HG02571 (cell line): ENCODE measurements at regions not wholly inside any gene's neighbourhood (a gene's known extent, or its start where the extent isn't known, plus 50 kb on each side); places are given as distances from the start of the nearest gene placed in this dataset.
"Not testable (repeated sequence)": the region's sequence is repeated elsewhere in the genome, so short reads cannot be mapped to it uniquely, and the experiment has no call there.

Experiments used
- ATAC-seq: cut with Tn5 transposase; IDR thresholded peaks from one replicate; pipeline ENCODE4 v1.9.1; 2021; ENCODE audit warnings: mild to moderate bottlenecking, moderate library complexity; ENCODE audit not compliant: unreplicated experiment

DNA sequence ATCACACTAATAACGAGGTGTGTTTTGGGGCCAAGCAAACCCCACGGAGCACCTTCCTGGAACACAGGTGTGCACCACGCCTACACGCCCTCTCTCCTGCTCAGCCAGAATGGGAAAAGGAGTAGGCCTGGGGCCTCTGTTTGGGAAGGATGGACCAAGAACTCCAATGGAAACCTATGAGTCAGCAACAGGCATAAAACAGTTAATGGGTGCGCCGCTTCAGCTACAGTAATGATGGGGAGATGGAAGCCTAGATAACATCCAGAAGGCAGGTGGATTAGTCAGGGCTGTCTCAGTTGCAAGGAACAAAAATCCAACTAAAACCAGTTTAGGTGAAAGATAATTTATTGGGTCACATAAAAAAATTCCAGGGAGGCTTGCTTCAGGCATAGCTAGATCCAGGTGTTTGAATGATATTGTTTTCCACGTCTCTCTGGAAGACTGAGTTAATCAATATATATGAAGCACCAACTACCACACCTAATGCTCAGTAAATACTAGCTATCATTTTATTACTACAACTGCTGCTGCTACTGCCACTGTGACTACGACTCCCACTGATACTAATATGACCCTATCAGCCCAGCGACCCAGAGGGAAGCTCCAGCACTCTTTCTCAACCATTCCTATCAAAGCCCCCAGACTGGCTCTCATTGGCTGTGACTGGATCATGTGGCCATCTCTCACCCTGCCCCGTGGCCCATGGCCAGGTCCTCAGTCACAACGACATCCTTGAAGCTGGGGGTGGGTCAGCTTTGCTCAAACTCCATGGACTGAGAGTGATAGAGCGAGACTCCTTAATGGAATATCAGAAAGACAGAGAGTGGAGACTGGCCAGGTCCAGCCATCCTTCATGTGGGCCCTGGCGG lies 155.2 kb upstream of the PTPN1 start:
- no peak for ATAC-seq

DNA sequence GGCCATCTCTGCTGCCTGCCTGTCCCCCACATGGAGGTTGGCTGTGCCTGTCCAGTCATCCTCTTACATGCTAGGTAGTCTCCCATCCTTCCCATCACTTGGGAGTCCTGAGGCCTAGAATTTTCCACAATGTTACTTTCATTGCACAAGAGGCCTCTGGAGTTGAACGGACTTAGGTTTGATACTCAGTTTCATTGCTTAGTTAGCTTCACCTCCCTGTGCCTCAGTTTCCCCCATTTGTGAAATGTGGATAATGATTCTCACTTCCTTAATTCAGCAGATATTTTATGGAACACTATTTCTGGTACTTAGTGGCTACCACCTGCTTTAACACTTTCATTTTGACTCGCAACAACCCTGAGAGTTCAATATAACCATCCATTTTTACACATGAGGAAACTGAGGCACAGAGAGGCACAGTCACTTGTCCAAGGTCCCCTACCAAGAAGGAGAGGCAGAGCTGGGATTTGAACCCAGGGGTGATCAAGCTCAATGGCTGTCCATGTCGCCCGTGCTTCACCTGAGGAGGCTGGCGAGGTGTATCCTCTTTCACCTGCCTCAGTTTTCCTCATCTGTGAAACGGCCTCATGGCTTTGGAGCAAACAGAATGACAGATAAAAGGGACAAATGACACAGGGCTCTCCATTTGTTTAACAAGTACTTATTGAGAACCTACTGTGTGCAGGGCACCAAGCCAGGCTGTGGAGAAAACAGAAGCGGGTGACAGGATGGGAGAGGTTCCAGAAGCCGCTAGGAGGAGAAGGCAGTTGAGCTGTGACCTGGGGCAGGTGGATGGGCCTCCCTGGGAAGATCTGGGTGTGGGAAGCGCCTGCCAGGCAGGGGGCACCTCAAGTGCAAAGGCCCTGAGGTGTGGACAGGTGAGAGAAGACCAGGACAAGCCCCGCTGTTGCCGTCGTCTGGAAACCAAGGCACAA lies 154.3 kb upstream of the PTPN1 start:
- ATAC-seq: no peak

- ATAC-seq: no peak
Measured at GRCh38 chr20:50356525-50356885, 153.7 kb upstream of the PTPN1 start.

- ATAC-seq: no peak
Measured at GRCh38 chr20:50356962-50357782, 153.0 kb upstream of the PTPN1 start.

DNA sequence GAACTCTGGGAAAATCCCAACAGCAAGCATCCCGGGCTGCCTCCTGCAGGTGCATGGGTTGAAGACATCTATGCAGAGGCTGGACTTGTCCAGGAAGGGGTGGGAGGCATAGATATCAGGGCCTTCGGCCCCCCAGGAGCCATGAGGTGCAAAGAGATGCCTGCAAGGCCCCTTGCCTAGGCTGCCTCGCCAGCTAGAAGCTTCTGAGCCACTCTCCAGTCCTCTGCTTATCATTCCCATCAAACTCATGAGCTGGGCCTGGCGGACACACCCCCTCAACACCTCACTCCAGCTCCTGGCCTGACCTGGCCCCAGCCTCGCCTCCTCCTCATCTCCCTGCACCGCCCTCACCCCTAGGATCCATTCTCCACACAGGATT lies 152.4 kb upstream of the PTPN1 start:
- ATAC-seq: no peak

GRCh38 chr20:50358166-50358565 lies 152.0 kb upstream of the PTPN1 start:
- ATAC-seq: no peak

- ATAC-seq: no peak
Measured at GRCh38 chr20:50358971-50359370, 151.2 kb upstream of the PTPN1 start.

DNA sequence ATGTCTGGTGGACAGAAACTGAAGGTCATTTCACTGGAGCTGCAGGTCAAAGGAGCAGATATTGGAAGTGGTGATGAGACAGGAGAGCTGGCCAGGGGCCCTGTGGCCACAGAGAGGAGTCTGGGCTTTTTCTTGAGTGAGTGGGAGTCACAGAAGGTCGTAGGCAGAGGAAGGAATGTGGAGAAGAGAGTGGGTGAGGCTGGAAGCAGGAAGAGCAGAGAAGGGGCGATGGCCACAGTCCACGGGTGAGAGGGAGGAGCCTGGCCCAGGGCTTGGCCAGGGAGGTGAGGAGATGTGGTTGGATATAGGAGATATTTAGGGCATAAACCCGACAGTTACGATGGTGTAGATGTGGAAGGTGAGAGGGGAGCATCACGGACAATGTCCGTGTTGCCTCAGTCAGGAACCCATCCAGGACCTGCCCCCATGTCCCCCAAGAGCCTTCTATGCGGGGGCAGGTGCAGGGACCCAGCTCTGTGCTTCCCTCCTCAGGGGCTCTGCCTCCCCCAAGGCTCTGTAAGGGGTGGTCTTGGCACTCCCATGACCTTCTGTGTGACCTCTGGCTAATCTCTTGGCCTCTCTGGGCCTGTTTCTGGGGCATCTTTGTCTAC lies 150.5 kb upstream of the PTPN1 start:
- no peak for ATAC-seq

DNA sequence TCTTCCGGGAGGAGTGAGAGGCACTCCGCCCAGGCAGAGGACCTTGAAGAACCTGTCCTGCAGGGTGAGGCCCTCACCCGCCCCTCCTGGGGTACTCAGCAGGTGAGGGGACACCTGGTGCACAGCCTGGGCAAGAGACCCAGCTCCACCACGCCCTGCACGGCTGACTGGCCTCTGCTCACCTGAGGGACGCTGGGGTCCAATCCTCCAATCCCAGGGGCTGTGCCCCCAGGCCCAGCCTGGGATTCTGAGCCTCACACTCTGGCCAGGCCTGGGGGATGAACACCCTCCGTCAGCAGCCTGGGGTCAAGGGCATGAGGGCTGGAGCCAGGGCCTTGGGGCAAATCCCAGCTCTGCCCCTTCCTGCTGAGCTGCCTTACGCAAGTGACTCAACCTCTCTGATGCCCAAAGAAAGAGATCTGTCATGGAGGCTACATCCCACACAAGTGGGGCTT lies 149.9 kb upstream of the PTPN1 start:
- ATAC-seq: no peak

- no peak for ATAC-seq
Measured at GRCh38 chr20:50360921-50361320, 149.3 kb upstream of the PTPN1 start.

GRCh38 chr20:50362177-50362576 lies 148.0 kb upstream of the PTPN1 start:
- ATAC-seq: not testable (repeated sequence)

GRCh38 chr20:50363027-50363426 lies 147.2 kb upstream of the PTPN1 start:
- no peak for ATAC-seq

DNA sequence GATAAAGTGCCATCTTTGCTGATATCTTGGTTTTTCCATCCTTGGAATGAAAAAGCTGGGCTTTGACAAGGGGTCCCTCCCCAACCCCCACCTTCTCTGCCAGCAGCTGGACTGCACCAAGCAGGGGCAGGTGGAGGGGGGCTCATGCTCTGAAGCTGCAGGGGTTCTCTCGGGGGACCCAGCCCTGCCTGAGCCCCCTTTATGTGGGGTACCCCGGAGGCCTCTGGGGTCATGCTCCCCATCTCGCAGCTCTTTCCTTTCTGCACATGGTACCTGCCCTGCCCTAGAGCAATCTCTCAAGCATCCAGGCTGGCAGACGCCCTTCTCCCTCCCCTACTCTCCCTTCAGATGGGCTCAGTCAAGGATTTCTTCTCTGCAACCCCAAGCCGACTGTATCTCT lies 146.7 kb upstream of the PTPN1 start:
- ATAC-seq: no peak

GRCh38 chr20:50364542-50364941 lies 145.6 kb upstream of the PTPN1 start:
- ATAC-seq: no peak

- ATAC-seq: no peak
Measured at GRCh38 chr20:50366270-50367103, 143.7 kb upstream of the PTPN1 start.

DNA sequence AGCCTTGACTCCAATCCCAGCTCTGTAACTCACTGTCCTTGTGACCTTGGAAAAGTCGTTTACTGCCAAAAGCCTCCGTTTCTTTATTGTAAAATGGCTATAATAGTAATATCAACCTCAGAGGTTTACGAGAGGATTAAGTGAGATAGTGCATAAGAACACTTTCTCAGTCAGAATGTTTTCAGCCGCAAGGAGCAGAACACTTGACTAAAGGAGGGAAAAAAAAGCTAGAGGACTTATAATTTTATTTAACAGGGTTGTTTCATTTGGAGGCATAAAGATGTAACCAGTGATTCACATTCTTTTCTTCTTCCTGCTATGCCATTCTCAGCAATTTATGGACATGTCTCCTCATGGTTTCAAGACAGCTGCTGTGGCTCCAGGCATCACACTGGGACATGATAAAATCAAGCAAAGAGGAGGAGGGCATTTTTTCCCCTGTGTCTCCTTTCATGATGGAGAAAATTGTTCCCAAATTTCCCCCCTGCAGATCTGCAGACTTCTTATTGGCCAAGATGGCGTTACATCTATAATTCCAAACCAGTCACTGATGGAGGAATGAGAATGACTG lies 143.0 kb upstream of the PTPN1 start:
- no peak for ATAC-seq

- ATAC-seq: no peak
Measured at GRCh38 chr20:50367739-50368375, 142.3 kb upstream of the PTPN1 start.

DNA sequence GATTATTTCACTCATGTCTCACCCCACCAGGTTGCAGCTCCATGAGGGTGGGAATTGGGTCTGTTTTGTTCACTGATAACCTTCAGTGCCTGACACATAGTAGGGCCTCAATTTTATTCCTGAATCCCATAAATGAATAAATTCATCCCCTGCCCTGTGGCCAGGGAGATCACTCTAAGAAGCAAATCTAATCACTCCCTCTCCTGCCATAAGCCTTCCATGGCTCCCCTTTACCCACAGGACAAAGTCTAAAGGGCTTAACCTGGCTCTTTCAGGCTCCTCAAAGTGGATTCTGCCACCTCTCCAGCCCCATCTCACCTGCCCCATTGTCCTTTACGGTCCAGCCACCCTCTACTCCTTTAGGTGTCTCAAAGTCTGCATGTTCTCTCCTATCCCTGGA lies 141.8 kb upstream of the PTPN1 start:
- no peak for ATAC-seq

- ATAC-seq: no peak
Measured at GRCh38 chr20:50368813-50369224, 141.4 kb upstream of the PTPN1 start.
